K562 (cell line): ENCODE measurements at regions not wholly inside any gene's neighbourhood (a gene's known extent, or its start where the extent isn't known, plus 50 kb on each side); places are given as distances from the start of the nearest gene placed in this dataset.

Experiments
- BRCA1 ChIP-seq, 2 experiments: fragments of 450-650 bp in 1 of 2; sonication (generic) in 1 of 2; formaldehyde crosslinking in 1 of 2; IDR thresholded peaks; 2 replicates each; pipeline versions ENCODE4 v1.5.0 to v1.6.1; 2017 to 2020; ENCODE audit warnings: mild to moderate bottlenecking in 1 of 2, missing genetic modification reagents in 1 of 2
- CTCF ChIP-seq, 3 experiments: IDR thresholded peaks in 2 of 3; conservative IDR thresholded peaks in 1 of 3; 2 replicates each; pipeline ENCODE4 v1.5.1; 2011 to 2012; ENCODE audit warnings: low read length in 3 of 3, mild to moderate bottlenecking in 3 of 3, control low read depth in 2 of 3, improper control_type of control experiment in 1 of 3, inconsistent platforms in 1 of 3, low read depth in 1 of 3, mixed read lengths in 1 of 3, moderate library complexity in 1 of 3; ENCODE audit not compliant: insufficient read depth in 2 of 3
- KAT2B ChIP-seq: IDR thresholded peaks from one replicate; pipeline ENCODE4 v1.6.1; 2012; ENCODE audit warnings: low read depth, mild to moderate bottlenecking, control low read depth, inconsistent platforms, low read length, moderate library complexity
- MLX ChIP-seq, 2 experiments: fragments of 450-650 bp in 1 of 2; sonication (generic) in 1 of 2; formaldehyde crosslinking; conservative IDR thresholded peaks; 2 replicates each; pipeline versions ENCODE4 v1.4.0 to v1.8.1; 2020 to 2022; ENCODE audit warnings: mild to moderate bottlenecking in 1 of 2, missing genetic modification reagents in 1 of 2
- MYBL2 ChIP-seq, 2 experiments: fragments of 450-650 bp in 1 of 2; sonication (generic) in 1 of 2; formaldehyde crosslinking in 1 of 2; IDR thresholded peaks; 2 replicates each; pipeline versions ENCODE4 v1.6.1 to v1.8.1; 2017 to 2022; ENCODE audit warnings: borderline replicate concordance in 1 of 2, inconsistent platforms in 1 of 2, low read depth in 1 of 2, mild to moderate bottlenecking in 1 of 2, missing genetic modification reagents in 1 of 2, moderate library complexity in 1 of 2
- NFIC ChIP-seq: fragments of 450-650 bp; IDR thresholded peaks from 2 replicates; pipeline ENCODE4 v1.6.1; 2017; ENCODE audit warnings: mild to moderate bottlenecking, inconsistent platforms
- RCOR1 ChIP-seq, 2 experiments: IDR thresholded peaks; 2 replicates each; pipeline ENCODE4 v1.6.1; 2012; ENCODE audit warnings: low read depth in 2 of 2, low read length in 2 of 2, borderline replicate concordance in 1 of 2, improper control_type of control experiment in 1 of 2
- USF2 ChIP-seq: sonication (generic); formaldehyde crosslinking; IDR thresholded peaks from 2 replicates; pipeline ENCODE4 v1.5.0; 2020; ENCODE audit warnings: missing genetic modification reagents
- ZNF311 ChIP-seq: fragments of 250-450 bp; sonication (Bioruptor Pico); IDR thresholded peaks from 2 replicates; pipeline ENCODE4 v1.4.0; 2020; ENCODE audit warnings: mild to moderate bottlenecking, moderate library complexity
- ZNF77 ChIP-seq: fragments of 250-450 bp; sonication (Bioruptor Pico); IDR thresholded peaks from 2 replicates; pipeline ENCODE4 v1.5.0; 2020

GRCh38 chr2:176502619-176503018 is 233.4 kb downstream of the MTX2 start:
- TF ChIP-seq ZNF311 (CRISPR knock-in tag), result no peak
- TF ChIP-seq CTCF (IDR thresholded peaks at IDR 0.05 in 2 of 3, conservative IDR thresholded peaks at IDR 0.05 in 1 of 3; ENCODE audit: insufficient read depth in 2 of 3, low read depth in 1 of 3, low read length in 3 of 3), result no peak
- no peak for TF ChIP-seq ZNF77 (CRISPR knock-in tag)
- no peak for TF ChIP-seq USF2 (CRISPR knock-in tag)
- TF ChIP-seq NFIC, result no peak
- no peak for TF ChIP-seq BRCA1 (IDR thresholded peaks at IDR 0.05)
- TF ChIP-seq BRCA1 (CRISPR knock-in tag; IDR thresholded peaks at IDR 0.05), result no peak
- TF ChIP-seq MLX (CRISPR knock-in tag; conservative IDR thresholded peaks at IDR 0.05), result no peak
- no peak for TF ChIP-seq MYBL2 (IDR thresholded peaks at IDR 0.05; ENCODE audit: low read depth)
- TF ChIP-seq MYBL2 (CRISPR knock-in tag; IDR thresholded peaks at IDR 0.05; ENCODE audit: borderline replicate concordance), result no peak
- no peak for TF ChIP-seq RCOR1 (IDR thresholded peaks at IDR 0.05; ENCODE audit: borderline replicate concordance in 1 of 2, low read depth in 2 of 2, low read length in 2 of 2)
- no peak for TF ChIP-seq KAT2B
